GM23248 (cell line): ENCODE measurements at regions not wholly inside any gene's neighbourhood (a gene's known extent, or its start where the extent isn't known, plus 50 kb on each side); places are given as distances from the start of the nearest gene placed in this dataset.

ENCODE experiments used
- DNase-seq: peaks from one replicate; pipeline ENCODE4 v3.0.0-alpha.2; 2015
- H2AFZ ChIP-seq: fragments of 200-600 bp; sonication (generic); 2 replicates; pipeline ENCODE4 v1.6.1; 2016; ENCODE audit warnings: antibody characterized with exemption
- H3F3A ChIP-seq: fragments of 200-600 bp; sonication (generic); 2 replicates; pipeline ENCODE4 v1.6.1; 2016; ENCODE audit warnings: mild to moderate bottlenecking, antibody characterized with exemption, mixed run types; ENCODE audit not compliant: insufficient read depth
- H3K27ac ChIP-seq: fragments of 200-600 bp; sonication (generic); 2 replicates; pipeline ENCODE4 v1.5.1; 2016; ENCODE audit warnings: mild to moderate bottlenecking
- H3K27me3 ChIP-seq: fragments of 200-600 bp; sonication (generic); replicated peaks from 2 replicates; pipeline ENCODE4 v1.6.1; 2016; ENCODE audit warnings: mild to moderate bottlenecking; ENCODE audit not compliant: insufficient read depth
- H3K36me3 ChIP-seq: fragments of 200-600 bp; sonication (generic); 2 replicates; pipeline ENCODE4 v1.6.1; 2016; ENCODE audit warnings: low read depth, mild to moderate bottlenecking
- H3K4me1 ChIP-seq: fragments of 200-600 bp; sonication (generic); 2 replicates; pipeline ENCODE4 v1.6.1; 2016; ENCODE audit warnings: mild to moderate bottlenecking; ENCODE audit not compliant: insufficient read depth
- H3K4me2 ChIP-seq: fragments of 200-600 bp; sonication (generic); one replicate; pipeline ENCODE4 v1.6.1; 2016; ENCODE audit warnings: mild to moderate bottlenecking; ENCODE audit not compliant: unreplicated experiment
- H3K4me3 ChIP-seq: fragments of 200-600 bp; sonication (generic); 2 replicates; pipeline ENCODE4 v1.5.1; 2016; ENCODE audit warnings: mild to moderate bottlenecking
- H3K79me2 ChIP-seq: fragments of 200-600 bp; sonication (generic); 2 replicates; pipeline ENCODE4 v1.6.1; 2016; ENCODE audit warnings: mild to moderate bottlenecking; ENCODE audit not compliant: insufficient read depth
- H3K9ac ChIP-seq: fragments of 200-600 bp; sonication (generic); 2 replicates; pipeline ENCODE4 v1.6.1; 2016; ENCODE audit warnings: mild to moderate bottlenecking
- H3K9me2 ChIP-seq: fragments of 200-600 bp; sonication (generic); 2 replicates; pipeline ENCODE4 v1.6.1; 2016; ENCODE audit warnings: mixed run types, mild to moderate bottlenecking, moderate library complexity; ENCODE audit not compliant: insufficient read depth
- H3K9me3 ChIP-seq: fragments of 200-600 bp; sonication (generic); one replicate; pipeline ENCODE4 v1.6.1; 2017; ENCODE audit warnings: low read depth
- H4K20me1 ChIP-seq: fragments of 200-600 bp; sonication (generic); 2 replicates; pipeline ENCODE4 v1.6.0; 2016; ENCODE audit not compliant: insufficient read depth
- EZH2 ChIP-seq: fragments of 200-600 bp; sonication (generic); IDR thresholded peaks from 2 replicates; pipeline ENCODE4 v1.6.1; 2018; ENCODE audit warnings: antibody characterized with exemption, mild to moderate bottlenecking; ENCODE audit not compliant: insufficient read depth, poor library complexity, severe bottlenecking
- EZH2phosphoT487 ChIP-seq: fragments of 200-600 bp; sonication (generic); IDR thresholded peaks from 2 replicates; pipeline ENCODE4 v1.6.1; 2018; ENCODE audit warnings: antibody characterized with exemption, moderate library complexity, mild to moderate bottlenecking, low read depth; ENCODE audit not compliant: insufficient read depth
- WGBS, 2 experiments: methylation state at CpG; one replicate each; pipeline ENCODE4 v1.1.6; 2015 to 2017; ENCODE audit warnings: low lambda C conversion rate in 2 of 2, low coverage in 1 of 2; ENCODE audit errors: missing lambda C conversion rate in 2 of 2; 5-methylcytosine and 5-hydroxymethylcytosine counted together
- in situ Hi-C: fragments of 300-500 bp; cut with MboI; formaldehyde crosslinking; loops from 2 replicates; pipeline ENCODE4 v1.15.0; 2020

DNA sequence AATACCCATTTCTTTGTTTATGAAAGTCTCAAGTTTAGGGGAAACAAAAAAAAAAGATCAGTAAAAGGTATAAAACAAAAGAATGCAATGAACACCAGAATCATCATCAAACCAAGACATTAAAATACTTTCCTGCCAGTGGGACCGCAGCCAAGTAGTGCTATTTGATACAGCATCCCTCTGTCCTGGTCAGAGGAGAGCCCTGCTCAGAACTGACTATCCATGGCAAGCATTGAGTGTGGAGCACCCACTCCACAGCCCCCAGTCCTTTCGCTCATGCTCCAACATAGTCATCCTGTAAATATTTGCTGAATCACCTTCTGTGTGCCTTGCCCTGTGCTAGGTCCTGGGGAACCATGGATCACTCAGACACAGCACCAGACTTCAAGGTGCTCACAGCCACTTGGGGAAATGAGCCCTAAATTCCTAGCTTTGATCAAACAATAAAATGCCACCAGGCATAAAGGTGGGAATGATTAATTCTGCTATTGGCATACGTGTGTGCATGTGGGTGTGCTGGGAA, 213.6 kb upstream of the TBX20 start:
- Histone ChIP-seq H4K20me1 (no peaks in the 10 kb centered on the region), H3K9me2 (no peaks in the 10 kb centered on the region), H3K9ac (no peak overlapping the region), H3K36me3 (no peaks in the 10 kb centered on the region), H3K79me2 (no peaks in the 10 kb centered on the region), H3K27me3 (no peaks in the 10 kb centered on the region), H3K4me1 (no peaks in the 10 kb centered on the region), H2AFZ (no peak overlapping the region), H3K27ac (no peak overlapping the region), H3F3A (no peaks in the 10 kb centered on the region), H3K4me3 (no peak overlapping the region), H3K4me2 (no peak overlapping the region), H3K9me3 (no peaks in the 10 kb centered on the region)
- in situ Hi-C loops: no loop called here
- WGBS, 2 experiments: 8 to 15% methylated on average over 3 of the region's 3 CpGs
- TF ChIP-seq EZH2phosphoT487 (no peak), EZH2 (no peak)
- no peak for DNase-seq

DNA sequence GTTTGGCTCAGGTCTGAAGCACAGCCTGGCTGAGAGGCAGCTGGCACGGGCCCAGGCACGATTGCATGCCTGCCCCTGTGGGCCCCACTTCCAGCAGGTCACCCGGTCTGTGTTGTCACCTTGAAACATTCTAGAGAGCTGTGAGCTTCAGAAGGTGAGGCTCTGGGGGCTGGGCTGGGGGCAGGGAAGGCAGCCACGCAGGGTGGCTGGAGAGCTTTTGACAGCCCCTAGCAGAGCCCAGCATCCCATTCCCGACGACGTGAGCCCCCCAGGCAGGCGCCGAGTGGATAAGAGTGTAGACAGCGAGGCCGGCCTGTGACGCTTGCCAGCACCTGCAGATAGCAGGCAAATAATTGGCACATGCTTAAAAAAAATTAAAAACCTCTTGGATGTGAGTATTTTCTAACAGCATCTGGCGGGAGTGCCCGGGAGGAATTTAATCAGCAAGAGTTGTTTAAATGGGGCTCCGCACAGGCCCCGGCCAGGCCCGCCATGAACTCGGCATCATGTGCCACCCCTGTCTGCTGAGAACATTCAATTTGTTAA, 212.0 kb upstream of the TBX20 start:
- Histone ChIP-seq H3K4me1 (no peaks in the 10 kb centered on the region), H3K4me3 (no peak overlapping the region), H3K36me3 (no peaks in the 10 kb centered on the region), H3K27me3 (no peaks in the 10 kb centered on the region), H3K9me2 (no peaks in the 10 kb centered on the region), H2AFZ (no peak overlapping the region), H3F3A (no peaks in the 10 kb centered on the region), H4K20me1 (no peaks in the 10 kb centered on the region), H3K27ac (no peak overlapping the region), H3K79me2 (no peaks in the 10 kb centered on the region), H3K9me3 (no peaks in the 10 kb centered on the region), H3K4me2 (no peak overlapping the region), H3K9ac (no peak overlapping the region)
- DNase-seq: no peak
- TF ChIP-seq EZH2: no peak
- no peak for TF ChIP-seq EZH2phosphoT487
- in situ Hi-C loops: no loop called here
- 27 to 30% methylated on average over 18 of the region's 18 CpGs for WGBS, 2 experiments

DNA sequence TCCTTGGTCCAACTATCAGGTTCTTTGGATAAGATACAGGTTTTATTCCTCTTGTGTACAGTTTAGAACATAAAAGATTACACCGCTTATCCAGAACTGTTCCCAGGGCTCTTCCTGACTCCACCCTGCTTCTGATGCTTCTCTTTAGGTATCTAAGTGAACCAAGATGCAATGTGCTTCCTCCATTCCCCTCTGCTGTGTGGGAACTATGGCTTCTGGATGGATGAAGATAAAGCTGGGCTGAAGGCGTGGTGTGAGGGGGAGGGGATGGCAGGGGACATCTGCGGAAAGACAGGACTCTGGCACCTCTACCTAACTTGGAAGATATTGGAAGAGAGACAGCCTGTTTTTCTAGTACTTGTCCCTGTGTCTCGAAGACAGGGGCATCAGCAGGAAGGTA, 209.9 kb upstream of the TBX20 start:
- TF ChIP-seq EZH2: no peak
- TF ChIP-seq EZH2phosphoT487: no peak

DNA sequence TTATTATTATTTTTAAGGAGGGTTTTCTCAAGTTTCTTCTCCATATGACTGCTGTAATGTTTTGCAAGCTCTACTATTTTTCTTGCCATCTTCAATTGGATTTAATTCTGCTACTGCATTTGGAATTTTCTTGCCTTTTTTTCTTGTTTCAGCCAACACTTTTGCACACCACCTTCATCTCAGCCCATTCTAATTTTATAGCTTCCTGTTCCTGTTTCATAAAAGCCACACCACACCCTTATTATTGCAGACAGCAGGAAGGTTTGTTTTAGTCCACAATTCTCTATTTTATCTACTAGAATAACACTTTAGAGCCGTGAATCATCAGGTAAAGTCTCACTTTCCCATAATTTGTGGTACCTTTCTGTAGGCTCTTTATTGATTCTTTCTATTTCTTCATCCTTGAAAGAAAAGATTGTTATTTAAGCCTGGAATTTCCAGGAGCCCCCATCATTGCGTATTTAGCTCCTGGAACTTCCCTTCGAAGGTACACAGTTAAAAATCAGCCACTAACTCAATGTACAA, 209.3 kb upstream of the TBX20 start:
- no peaks in the 10 kb centered on the region for H4K20me1 ChIP-seq
- 7 to 11% methylated on average over 3 of the region's 3 CpGs for WGBS, 2 experiments
- H3K27ac ChIP-seq: no peak overlapping the region
- H3K4me3 ChIP-seq: no peak overlapping the region
- H3K4me2 ChIP-seq: no peak overlapping the region
- TF ChIP-seq EZH2phosphoT487: no peak
- TF ChIP-seq EZH2: no peak
- H3K36me3 ChIP-seq: no peaks in the 10 kb centered on the region
- H3K4me1 ChIP-seq: no peaks in the 10 kb centered on the region
- H3K79me2 ChIP-seq: no peaks in the 10 kb centered on the region
- H3K27me3 ChIP-seq: no peaks in the 10 kb centered on the region
- H3F3A ChIP-seq: no peaks in the 10 kb centered on the region
- in situ Hi-C loops: no loop called here
- DNase-seq: no peak
- no peaks in the 10 kb centered on the region for H3K9me2 ChIP-seq
- H2AFZ ChIP-seq: no peak overlapping the region
- no peak overlapping the region for H3K9ac ChIP-seq
- H3K9me3 ChIP-seq: no peaks in the 10 kb centered on the region

More for the DNA sequence above, 209.9 kb upstream of the TBX20 start:
- Histone ChIP-seq H3K36me3 (no peaks in the 10 kb centered on the region), H3K4me1 (no peaks in the 10 kb centered on the region), H3K9me2 (no peaks in the 10 kb centered on the region), H3K4me3 (no peak overlapping the region), H3F3A (no peaks in the 10 kb centered on the region), H3K27ac (no peak overlapping the region), H2AFZ (no peak overlapping the region), H3K9ac (no peak overlapping the region), H4K20me1 (no peaks in the 10 kb centered on the region), H3K4me2 (no peak overlapping the region), H3K27me3 (no peaks in the 10 kb centered on the region), H3K79me2 (no peaks in the 10 kb centered on the region), H3K9me3 (no peaks in the 10 kb centered on the region)
- DNase-seq: no peak
- in situ Hi-C loops: no loop called here
- WGBS, 2 experiments: 2 to 17% methylated on average over 4 of the region's 4 CpGs
